NT2/D1 (cell line): ENCODE measurements at regions not wholly inside any gene's neighbourhood (a gene's known extent, or its start where the extent isn't known, plus 50 kb on each side); places are given as distances from the start of the nearest gene placed in this dataset.

Experiments used
- YY1 ChIP-seq: IDR thresholded peaks from 2 replicates; pipeline ENCODE4 v1.6.1; 2011; ENCODE audit not compliant: insufficient read length, insufficient read depth
- ZNF274 ChIP-seq: IDR thresholded peaks from 2 replicates; pipeline ENCODE4 v1.6.1; 2011; ENCODE audit warnings: mild to moderate bottlenecking, low read depth, low read length

- no peak for TF ChIP-seq YY1
- TF ChIP-seq ZNF274: no peak
Measured at GRCh38 chr10:58921421-58921855, 255.0 kb upstream of the PHYHIPL start.
